NCI-H146 (cell line): ENCODE measurements at regions not wholly inside any gene's neighbourhood (a gene's known extent, or its start where the extent isn't known, plus 50 kb on each side); places are given as distances from the start of the nearest gene placed in this dataset.

Experiments used
- DNase-seq: peaks from one replicate; lab custom pipeline; 2025; lab: John Stamatoyannopoulos, UW

- no peak for DNase-seq
Measured at GRCh38 chr22:27507111-27507611, 294.4 kb downstream of the MN1 start.

GRCh38 chr22:27507935-27508526 is 293.5 kb downstream of the MN1 start:
- DNase-seq, result no peak

- no peak for DNase-seq
Measured at GRCh38 chr22:27509132-27509920, 292.2 kb downstream of the MN1 start.

GRCh38 chr22:27510024-27510423 is 291.5 kb downstream of the MN1 start:
- DNase-seq, result no peak

- DNase-seq, result no peak
Measured at GRCh38 chr22:27512283-27512761, 289.2 kb downstream of the MN1 start.

- DNase-seq, result no peak
Measured at GRCh38 chr22:27513021-27513420, 288.5 kb downstream of the MN1 start.

GRCh38 chr22:27514601-27515523 is 286.7 kb downstream of the MN1 start:
- DNase-seq, result no peak

- no peak for DNase-seq
Measured at GRCh38 chr22:27517361-27518155, 284.0 kb downstream of the MN1 start.

- DNase-seq, result no peak
Measured at GRCh38 chr22:27518531-27519340, 282.8 kb downstream of the MN1 start.

- DNase-seq, result no peak
Measured at GRCh38 chr22:27523711-27524110, 277.8 kb downstream of the MN1 start.

- no peak for DNase-seq
Measured at GRCh38 chr22:27525711-27526110, 275.8 kb downstream of the MN1 start.

- no peak for DNase-seq
Measured at GRCh38 chr22:27526901-27527300, 274.7 kb downstream of the MN1 start.

GRCh38 chr22:27531782-27532530 is 269.6 kb downstream of the MN1 start:
- DNase-seq, result no peak

- DNase-seq, result no peak
Measured at GRCh38 chr22:27533105-27533745, 268.3 kb downstream of the MN1 start.

- DNase-seq, result no peak
Measured at GRCh38 chr22:27534720-27535125, 266.8 kb downstream of the MN1 start.

- no peak for DNase-seq
Measured at GRCh38 chr22:27535452-27535851, 266.1 kb downstream of the MN1 start.

- DNase-seq, result no peak
Measured at GRCh38 chr22:27537501-27537900, 264.1 kb downstream of the MN1 start.

- no peak for DNase-seq
Measured at GRCh38 chr22:27538666-27539065, 262.9 kb downstream of the MN1 start.

- DNase-seq, result no peak
Measured at GRCh38 chr22:27540247-27540646, 261.3 kb downstream of the MN1 start.
